ENCODE measurements at regions not wholly inside any gene's neighbourhood (a gene's known extent, or its start where the extent isn't known, plus 50 kb on each side); places are given as distances from the start of the nearest gene placed in this dataset.

GRCh38 chr12:73719223-73719622, 818.4 kb upstream of the ATXN7L3B start:
- H3K9me3 Mint-ChIP-seq (ENCODE audit: unreplicated experiment): peaks cover 7% of the 10 kb centered on the region
- POLR2A ChIA-PET: no interaction called here
- no peak overlapping the region for H3K4me3 Mint-ChIP-seq (ENCODE audit: unreplicated experiment)
- CTCF ChIA-PET: interaction anchor here (0.6 kb wide), 1 partner anchor 590 kb away, joined by 3 read pairs; no protein-coding TSS in a partner anchor
- H3K36me3 Mint-ChIP-seq (ENCODE audit: insufficient read depth, unreplicated experiment): no peaks in the 10 kb centered on the region
- no peaks in the 10 kb centered on the region for H3K27me3 Mint-ChIP-seq (ENCODE audit: insufficient read depth, unreplicated experiment)
- intact Hi-C loops (cut with micrococcal nuclease): no loop called here
- no peaks in the 10 kb centered on the region for H3K4me1 Mint-ChIP-seq (ENCODE audit: insufficient read depth, unreplicated experiment)
- no TSS peak for BruUV-seq (replicated peaks)
- DNase-seq (ENCODE audit: unreplicated experiment): no peak
- H3K27ac Mint-ChIP-seq (ENCODE audit: low read depth, unreplicated experiment): no peak overlapping the region
- no peak for TF ChIP-seq CTCF (IDR thresholded peaks at IDR 0.05; ENCODE audit: unreplicated experiment)

GRCh38 chr12:73726881-73727280, 810.8 kb upstream of the ATXN7L3B start:
- DNase-seq (ENCODE audit: unreplicated experiment): no peak
- CTCF ChIA-PET: interaction anchor here (0.8 kb wide), 1 partner anchor 14 kb away, joined by 3 read pairs; no protein-coding TSS in a partner anchor

GRCh38 chr12:73731658-73732057, 806.0 kb upstream of the ATXN7L3B start:
- Mint-ChIP-seq H3K27me3 (ENCODE audit: insufficient read depth, unreplicated experiment) (no peaks in the 10 kb centered on the region), H3K4me1 (ENCODE audit: insufficient read depth, unreplicated experiment) (no peaks in the 10 kb centered on the region), H3K27ac (ENCODE audit: low read depth, unreplicated experiment) (no peak overlapping the region), H3K36me3 (ENCODE audit: insufficient read depth, unreplicated experiment) (no peaks in the 10 kb centered on the region), H3K4me3 (ENCODE audit: unreplicated experiment) (no peak overlapping the region), H3K9me3 (ENCODE audit: unreplicated experiment) (no peaks in the 10 kb centered on the region)
- no peak for TF ChIP-seq CTCF (IDR thresholded peaks at IDR 0.05; ENCODE audit: unreplicated experiment)
- intact Hi-C loops (cut with micrococcal nuclease): no loop called here
- ChIA-PET CTCF (interaction anchor here (0.6 kb wide), 1 partner anchor 173 kb away, joined by 3 read pairs; no protein-coding TSS in a partner anchor), POLR2A (no interaction called here)
- DNase-seq (ENCODE audit: unreplicated experiment): no peak
- BruUV-seq (replicated peaks): no TSS peak

More at GRCh38 chr12:73726881-73727280, 810.8 kb upstream of the ATXN7L3B start:
- Mint-ChIP-seq H3K4me3 (ENCODE audit: unreplicated experiment) (no peak overlapping the region), H3K27me3 (ENCODE audit: insufficient read depth, unreplicated experiment) (no peaks in the 10 kb centered on the region), H3K27ac (ENCODE audit: low read depth, unreplicated experiment) (no peak overlapping the region), H3K36me3 (ENCODE audit: insufficient read depth, unreplicated experiment) (no peaks in the 10 kb centered on the region), H3K4me1 (ENCODE audit: insufficient read depth, unreplicated experiment) (no peaks in the 10 kb centered on the region), H3K9me3 (ENCODE audit: unreplicated experiment) (peaks cover 7% of the 10 kb centered on the region)
- POLR2A ChIA-PET: no interaction called here
- no TSS peak for BruUV-seq (replicated peaks)
- TF ChIP-seq CTCF (IDR thresholded peaks at IDR 0.05; ENCODE audit: unreplicated experiment): no peak
- intact Hi-C loops (cut with micrococcal nuclease): no loop called here

- POLR2A ChIA-PET: no interaction called here
- Mint-ChIP-seq H3K27me3 (ENCODE audit: insufficient read depth, unreplicated experiment) (no peaks in the 10 kb centered on the region), H3K4me3 (ENCODE audit: unreplicated experiment) (no peak overlapping the region), H3K9me3 (ENCODE audit: unreplicated experiment) (no peaks in the 10 kb centered on the region), H3K36me3 (ENCODE audit: insufficient read depth, unreplicated experiment) (no peaks in the 10 kb centered on the region), H3K4me1 (ENCODE audit: insufficient read depth, unreplicated experiment) (no peaks in the 10 kb centered on the region), H3K27ac (ENCODE audit: low read depth, unreplicated experiment) (no peak overlapping the region)
- DNase-seq (ENCODE audit: unreplicated experiment): no peak
- CTCF ChIA-PET: no interaction called here
- intact Hi-C loops (cut with micrococcal nuclease): no loop called here
- TF ChIP-seq CTCF (IDR thresholded peaks at IDR 0.05; ENCODE audit: unreplicated experiment): no peak
- no TSS peak for BruUV-seq (replicated peaks)
Observed at GRCh38 chr12:73769337-73769736, 768.3 kb upstream of the ATXN7L3B start.
